B cell (primary cell): ENCODE measurements at regions not wholly inside any gene's neighbourhood (a gene's known extent, or its start where the extent isn't known, plus 50 kb on each side); places are given as distances from the start of the nearest gene placed in this dataset.

Experiments used
- CTCF ChIP-seq: fragments of 200-600 bp; IDR thresholded peaks from one replicate; pipeline ENCODE4 v1.8.0; 2022; ENCODE audit warnings: antibody characterized with exemption, mild to moderate bottlenecking
- EZH2 ChIP-seq: IDR thresholded peaks from 2 replicates; pipeline ENCODE4 v1.6.1; 2012; ENCODE audit warnings: borderline replicate concordance, low read depth, mild to moderate bottlenecking, moderate library complexity, low read length; ENCODE audit not compliant: insufficient read depth, poor library complexity, severe bottlenecking

GRCh38 chr4:20386001-20386740 is 134.5 kb downstream of the SLIT2 start:
- no peak for TF ChIP-seq CTCF
- TF ChIP-seq EZH2: no peak
